ENCODE measurements at regions not wholly inside any gene's neighbourhood (a gene's known extent, or its start where the extent isn't known, plus 50 kb on each side); places are given as distances from the start of the nearest gene placed in this dataset.

- TF ChIP-seq CTCF (IDR thresholded peaks at IDR 0.05) = no peak
- TF ChIP-seq POLR2A (IDR thresholded peaks at IDR 0.05) = no peak
- no peak for TF ChIP-seq EP300 (IDR thresholded peaks at IDR 0.05)
Observed at GRCh38 chr3:66789580-66790237, 208.4 kb upstream of the KBTBD8 start.

All from ovary (tissue), 3 donors.